GM18868 (cell line): ENCODE measurements at regions not wholly inside any gene's neighbourhood (a gene's known extent, or its start where the extent isn't known, plus 50 kb on each side); places are given as distances from the start of the nearest gene placed in this dataset.

Source experiments
- ATAC-seq: cut with Tn5 transposase; IDR thresholded peaks from one replicate; pipeline ENCODE4 v1.9.1; 2021; ENCODE audit warnings: mild to moderate bottlenecking, moderate library complexity; ENCODE audit not compliant: unreplicated experiment

GRCh38 chr18:26794230-26795101 lies 71.0 kb downstream of the AQP4 start:
- no peak for ATAC-seq

DNA sequence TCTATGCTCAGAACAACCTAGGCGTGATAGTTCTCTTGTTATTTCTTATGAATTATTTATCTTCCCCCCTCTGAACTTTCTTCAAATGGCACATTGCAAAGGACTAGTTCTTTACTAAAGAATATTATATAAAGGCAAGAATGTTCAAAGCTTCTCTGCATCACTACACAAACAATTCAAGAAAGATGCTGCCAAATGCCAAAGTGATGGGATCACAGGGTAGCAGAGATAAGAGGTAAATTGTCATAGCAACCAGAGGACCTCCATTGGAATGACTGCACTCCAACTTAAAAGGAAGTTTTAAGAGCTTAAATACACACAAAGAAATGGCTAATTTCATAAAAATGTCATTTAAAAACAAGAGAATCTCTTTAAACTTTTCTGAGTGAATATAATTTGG lies 72.8 kb downstream of the AQP4 start:
- no peak for ATAC-seq

DNA sequence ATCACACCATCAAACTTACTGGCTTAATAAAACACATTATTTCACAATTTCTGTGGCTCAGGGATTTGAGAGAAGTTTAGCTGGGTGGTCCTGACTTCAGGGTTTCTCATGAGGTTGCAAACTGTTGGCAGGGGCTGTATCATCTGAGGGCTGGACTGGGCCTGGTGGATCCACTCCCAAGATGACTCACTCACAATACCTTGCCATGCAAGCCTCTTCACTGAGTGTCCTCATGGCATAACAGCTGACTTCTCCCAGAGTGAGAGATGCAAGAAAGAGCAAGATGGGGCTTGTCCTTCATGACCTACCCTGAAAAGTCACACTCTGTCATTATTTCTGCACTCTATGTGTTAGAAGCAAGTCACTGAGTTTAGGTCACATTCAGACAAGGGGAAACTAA lies 73.8 kb downstream of the AQP4 start:
- ATAC-seq: no peak

DNA sequence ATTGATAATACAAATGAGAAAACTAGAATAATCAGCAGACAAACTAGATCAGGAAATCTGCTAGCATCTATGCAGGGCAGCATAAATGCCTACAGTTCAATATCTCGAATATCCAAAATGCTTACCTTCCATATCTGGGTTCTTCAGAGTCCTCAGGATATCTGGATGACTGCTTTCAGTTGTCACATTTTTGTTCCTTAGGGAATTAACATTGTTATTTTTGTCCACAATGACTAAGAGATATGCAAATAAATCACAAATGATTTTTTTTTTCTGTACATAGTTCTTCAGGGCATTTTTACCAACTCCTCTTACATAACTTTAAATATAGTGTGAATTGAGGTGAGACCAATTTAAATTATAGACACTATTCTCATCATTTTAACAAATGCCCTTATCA lies 80.9 kb downstream of the AQP4 start:
- ATAC-seq: no peak

DNA sequence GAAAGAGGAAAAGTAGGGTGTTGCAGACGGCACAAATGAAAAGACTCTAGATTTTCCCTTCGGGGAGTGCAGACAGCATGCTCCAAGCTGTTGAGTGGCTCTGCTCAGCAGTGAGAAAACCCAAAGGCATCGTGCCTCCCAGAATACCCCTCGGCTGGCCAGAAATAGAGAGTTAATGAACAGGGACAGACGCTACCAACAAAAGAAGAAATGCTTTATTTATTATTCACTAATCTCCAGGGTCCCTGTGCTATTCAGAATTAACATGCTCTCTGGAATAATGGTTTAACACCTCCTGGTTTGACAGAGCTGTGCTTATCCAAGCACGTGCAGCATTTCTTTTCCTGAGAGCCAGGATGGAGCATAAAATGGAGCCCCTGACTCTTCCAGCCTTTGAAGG lies 82.3 kb downstream of the AQP4 start:
- ATAC-seq: no peak

- ATAC-seq: no peak
Observed at GRCh38 chr18:26780520-26781325, 84.8 kb downstream of the AQP4 start.

GRCh38 chr18:26778054-26778393 lies 87.5 kb downstream of the AQP4 start:
- no peak for ATAC-seq

DNA sequence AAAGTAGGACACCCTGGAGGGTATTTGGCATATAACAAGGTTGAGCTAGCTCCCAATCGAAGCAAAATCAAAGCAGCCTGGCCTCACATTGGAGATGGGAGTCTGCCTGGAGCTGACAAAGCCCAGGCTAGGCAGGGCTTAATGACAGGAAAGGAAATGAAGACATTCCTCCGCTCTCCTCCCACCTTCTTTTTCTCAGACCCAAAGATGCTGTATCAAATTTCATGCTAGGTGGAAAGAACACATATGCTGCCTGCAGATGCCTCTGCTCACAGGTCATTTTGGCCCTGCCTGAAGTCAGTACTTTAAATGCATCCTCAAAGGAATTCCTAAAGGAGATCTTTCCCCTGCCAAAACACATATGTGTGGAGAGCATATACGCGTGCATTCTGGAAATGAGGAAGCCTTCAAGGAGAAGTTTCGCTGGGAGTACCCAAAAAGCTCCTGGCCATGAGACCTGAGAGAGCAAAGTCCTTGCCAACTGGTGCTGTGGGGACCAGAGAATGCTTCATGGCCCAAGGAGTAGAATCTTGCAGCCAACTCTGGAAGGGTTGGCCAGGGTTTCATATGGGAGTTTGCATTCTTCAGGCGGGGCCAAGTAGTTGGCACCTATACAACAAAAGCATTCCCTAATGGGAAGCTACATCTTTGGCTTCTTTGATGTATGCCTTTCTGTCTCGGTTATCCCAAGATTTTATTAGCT lies 88.0 kb downstream of the AQP4 start:
- no peak for ATAC-seq

DNA sequence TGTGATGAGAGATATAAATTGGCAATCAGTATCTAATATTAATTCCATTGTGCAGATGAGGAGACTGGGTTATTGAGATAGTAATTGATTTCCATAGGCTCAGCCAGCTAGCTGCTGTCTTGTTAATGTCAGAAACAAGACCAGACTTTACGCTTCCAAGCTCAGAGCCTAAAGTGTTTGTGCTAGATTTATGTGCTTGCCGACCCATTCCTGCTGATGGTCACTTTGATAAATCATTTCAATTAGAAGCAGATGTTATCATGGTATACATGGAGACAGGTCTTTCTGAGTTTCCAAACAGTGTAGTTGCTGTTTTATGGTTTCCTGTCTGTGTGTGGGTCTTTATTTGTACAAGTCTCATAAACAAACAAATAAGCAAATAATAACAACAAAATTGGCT lies 92.8 kb downstream of the AQP4 start:
- ATAC-seq: no peak

- peak; percentile 80 for ATAC-seq
Observed at GRCh38 chr18:26771524-26771923, 94.0 kb downstream of the AQP4 start.

- no peak for ATAC-seq
Observed at GRCh38 chr18:26768385-26768784, 97.1 kb downstream of the AQP4 start.

DNA sequence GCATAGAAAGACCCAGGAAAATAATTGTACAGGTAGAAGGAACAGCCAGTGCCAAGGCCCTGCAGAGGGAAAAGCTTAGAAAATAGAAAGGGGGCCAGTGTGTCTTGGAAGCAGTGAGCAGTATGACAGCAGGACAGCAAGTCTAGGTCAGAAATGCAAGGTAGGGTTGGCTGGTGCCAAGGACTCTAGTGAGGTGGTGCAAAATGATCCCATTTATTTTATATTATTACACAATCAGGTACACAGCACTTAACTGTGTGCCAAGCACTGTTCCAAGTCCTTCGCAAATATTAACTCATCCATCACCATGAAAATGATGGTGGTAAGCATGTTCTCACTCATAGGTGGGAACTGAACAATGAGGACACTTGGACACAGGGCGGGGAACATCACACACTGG lies 100.0 kb downstream of the AQP4 start:
- no peak for ATAC-seq

DNA sequence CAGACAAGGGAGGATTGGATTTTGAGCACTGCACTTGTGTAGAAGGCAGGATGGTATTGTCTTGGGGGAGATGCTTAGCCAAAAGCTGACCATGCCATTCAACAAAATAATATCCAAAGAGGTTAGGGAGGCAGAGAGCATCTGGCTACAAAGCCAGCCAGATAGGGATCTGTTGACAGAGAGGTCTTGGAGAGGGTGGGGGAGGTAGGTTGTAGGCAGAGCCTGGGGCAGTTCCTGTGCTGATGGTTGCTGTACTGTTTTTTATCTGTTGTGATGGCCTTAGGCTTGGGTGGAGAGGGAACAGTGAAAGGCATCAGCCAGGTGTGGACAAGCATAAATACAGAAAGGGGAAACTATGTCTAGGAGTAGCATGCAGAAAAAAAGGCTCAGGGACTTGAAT lies 100.9 kb downstream of the AQP4 start:
- ATAC-seq: no peak

- ATAC-seq: no peak
Observed at GRCh38 chr18:26764177-26764576, 101.3 kb downstream of the AQP4 start.

DNA sequence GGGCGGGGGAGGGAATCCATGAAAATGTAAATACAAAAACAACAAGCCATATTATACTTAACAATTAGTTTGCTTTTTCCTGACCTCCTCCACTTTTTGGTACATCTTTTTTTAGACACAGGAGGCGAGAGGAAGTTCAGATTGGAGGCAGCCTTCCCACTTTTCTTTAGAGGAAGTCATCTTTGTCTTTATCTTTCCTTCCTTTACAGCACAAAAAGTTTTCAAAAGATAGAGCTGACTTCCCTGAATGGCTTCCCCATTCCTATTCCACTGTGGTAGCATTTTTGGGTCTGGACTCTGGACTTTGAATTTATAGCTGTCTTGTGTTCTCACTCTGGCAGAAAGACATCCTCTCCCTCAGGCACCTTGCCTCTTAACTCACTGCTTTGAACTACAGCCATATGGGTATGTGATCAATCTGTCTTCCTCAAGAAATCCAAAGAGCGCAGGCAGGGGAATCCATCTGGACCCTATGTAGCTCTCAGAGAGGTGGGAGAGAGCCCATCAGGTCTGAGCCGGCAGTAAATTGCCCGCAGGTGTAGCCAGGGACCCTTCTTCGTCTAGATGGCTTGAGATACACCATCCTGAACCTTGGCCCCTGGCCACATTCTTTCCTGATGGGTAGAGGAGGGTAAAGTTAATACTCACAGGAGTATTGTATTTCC lies 101.9 kb downstream of the AQP4 start:
- ATAC-seq: no peak

- no peak for ATAC-seq
Observed at GRCh38 chr18:26757263-26758019, 108.1 kb downstream of the AQP4 start.

DNA sequence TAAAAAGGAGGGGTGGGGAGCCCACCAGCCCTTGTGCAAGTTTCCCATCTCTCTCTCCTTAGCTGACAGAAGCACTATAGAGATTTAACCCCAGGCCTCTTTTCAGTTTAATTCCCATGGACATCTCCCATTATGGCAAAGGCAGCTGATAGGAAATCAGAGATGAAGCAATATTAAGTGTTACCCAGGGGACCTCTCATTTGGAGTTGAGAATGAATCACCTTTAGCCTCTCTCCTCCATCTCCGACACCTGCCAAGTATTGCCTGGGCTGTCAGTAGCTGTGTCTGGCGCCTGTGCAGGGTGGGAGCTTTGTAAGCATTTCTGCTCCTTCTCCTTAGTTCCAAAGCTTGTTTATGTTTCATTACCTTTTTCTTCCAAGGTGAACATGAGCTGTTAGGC lies 109.0 kb downstream of the AQP4 start:
- no peak for ATAC-seq

- no peak for ATAC-seq
Observed at GRCh38 chr18:26746826-26747475, 118.6 kb downstream of the AQP4 start.

GRCh38 chr18:26746398-26746797 lies 119.1 kb downstream of the AQP4 start:
- ATAC-seq: no peak
